ENCODE measurements at regions not wholly inside any gene's neighbourhood (a gene's known extent, or its start where the extent isn't known, plus 50 kb on each side); places are given as distances from the start of the nearest gene placed in this dataset.

- TF ChIP-seq CTCF (IDR thresholded peaks at IDR 0.05) (no peak), POLR2A (IDR thresholded peaks at IDR 0.05) (no peak)
- H3K4me1 ChIP-seq (replicated peaks in 1 of 2): no peaks in the 10 kb centered on the region
- no peaks in the 10 kb centered on the region for H3K27me3 ChIP-seq
- H3K27ac ChIP-seq: no peak overlapping the region
- intact Hi-C loops (cut with DNase I): no loop called here
- H3K4me3 ChIP-seq: no peak overlapping the region
- DNase-seq: no peak
- WGBS, 4 donors: 62 to 72% (median 66%) methylated on average over 11 of the region's 11 CpGs
- H3K36me3 ChIP-seq (replicated peaks in 1 of 2): no peaks in the 10 kb centered on the region
- no peaks in the 10 kb centered on the region for H3K9me3 ChIP-seq (replicated peaks in 1 of 3)
These were observed 459.7 kb downstream of the SOX9 start for GRCh38 chr17:72580321-72581127.

- WGBS, 4 donors: 72 to 86% (median 79%) methylated on average over 7 of the region's 7 CpGs
- no peaks in the 10 kb centered on the region for H3K36me3 ChIP-seq (replicated peaks in 1 of 2)
- H3K4me1 ChIP-seq (replicated peaks in 1 of 2): peaks cover 0 to 8% of the 10 kb centered on the region in 2 donors
- no peak for TF ChIP-seq CTCF (IDR thresholded peaks at IDR 0.05)
- TF ChIP-seq POLR2A (IDR thresholded peaks at IDR 0.05): no peak
- H3K27ac ChIP-seq: no peak overlapping the region
- DNase-seq: no peak
- H3K4me3 ChIP-seq: no peak overlapping the region
- peaks cover 8% of the 10 kb centered on the region for H3K27me3 ChIP-seq
- H3K9me3 ChIP-seq (replicated peaks in 1 of 3): no peaks in the 10 kb centered on the region
- intact Hi-C loops (cut with DNase I): no loop called here
These were observed 466.3 kb downstream of the SOX9 start for GRCh38 chr17:72587156-72587555.

GRCh38 chr17:72587773-72588511 is 467.1 kb downstream of the SOX9 start:
- Histone ChIP-seq H3K4me1 (replicated peaks in 1 of 2) (peaks cover 0 to 10% of the 10 kb centered on the region in 2 donors), H3K36me3 (replicated peaks in 1 of 2) (no peaks in the 10 kb centered on the region), H3K4me3 (no peak overlapping the region), H3K27ac (no peak overlapping the region), H3K9me3 (replicated peaks in 1 of 3) (no peaks in the 10 kb centered on the region), H3K27me3 (peaks cover 16% of the 10 kb centered on the region)
- 33 to 42% (median 38%) methylated on average over 11 of the region's 11 CpGs for WGBS, 4 donors
- TF ChIP-seq POLR2A (IDR thresholded peaks at IDR 0.05) (no peak), CTCF (IDR thresholded peaks at IDR 0.05) (no peak)
- intact Hi-C loops (cut with DNase I): no loop called here
- DNase-seq: no peak

- DNase-seq: no peak
- intact Hi-C loops (cut with DNase I): no loop called here
- Histone ChIP-seq H3K36me3 (replicated peaks in 1 of 2) (no peaks in the 10 kb centered on the region), H3K4me1 (replicated peaks in 1 of 2) (peaks cover 0 to 10% of the 10 kb centered on the region in 2 donors), H3K27me3 (peaks cover 23% of the 10 kb centered on the region), H3K4me3 (no peak overlapping the region), H3K27ac (no peak overlapping the region), H3K9me3 (replicated peaks in 1 of 3) (no peaks in the 10 kb centered on the region)
- WGBS, 4 donors: 77 to 82% (median 80%) methylated on average over 7 of the region's 7 CpGs
- TF ChIP-seq CTCF (IDR thresholded peaks at IDR 0.05) (no peak), POLR2A (IDR thresholded peaks at IDR 0.05) (no peak)
These were observed 467.7 kb downstream of the SOX9 start for GRCh38 chr17:72588561-72588960.
